GM23248 (cell line): ENCODE measurements at regions not wholly inside any gene's neighbourhood (a gene's known extent, or its start where the extent isn't known, plus 50 kb on each side); places are given as distances from the start of the nearest gene placed in this dataset.

ENCODE experiments used
- EZH2 ChIP-seq: fragments of 200-600 bp; sonication (generic); IDR thresholded peaks from 2 replicates; pipeline ENCODE4 v1.6.1; 2018; ENCODE audit warnings: antibody characterized with exemption, mild to moderate bottlenecking; ENCODE audit not compliant: insufficient read depth, poor library complexity, severe bottlenecking
- EZH2phosphoT487 ChIP-seq: fragments of 200-600 bp; sonication (generic); IDR thresholded peaks from 2 replicates; pipeline ENCODE4 v1.6.1; 2018; ENCODE audit warnings: antibody characterized with exemption, moderate library complexity, mild to moderate bottlenecking, low read depth; ENCODE audit not compliant: insufficient read depth

- TF ChIP-seq EZH2, result no peak
- TF ChIP-seq EZH2phosphoT487, result no peak
Measured at GRCh38 chr4:120491481-120491880, 424.8 kb upstream of the MAD2L1 start.
